H9 (cell line): ENCODE measurements at regions not wholly inside any gene's neighbourhood (a gene's known extent, or its start where the extent isn't known, plus 50 kb on each side); places are given as distances from the start of the nearest gene placed in this dataset.

ENCODE experiments used
- DNase-seq: peaks from one replicate; pipeline ENCODE4 v3.0.0-alpha.2; 2017
- H2AFZ ChIP-seq: one replicate; pipeline ENCODE4 v1.6.1; 2013; ENCODE audit warnings: mild to moderate bottlenecking, low read length, control low read depth, moderate library complexity
- H2AK5ac ChIP-seq: 2 replicates; pipeline ENCODE4 v1.6.1; 2013; ENCODE audit warnings: low read length, control low read depth, mixed read lengths; ENCODE audit not compliant: insufficient read length
- H2BK120ac ChIP-seq: one replicate; pipeline ENCODE4 v1.6.1; 2013; ENCODE audit warnings: low read depth, mild to moderate bottlenecking, low read length, control low read depth, inconsistent platforms; ENCODE audit not compliant: poor library complexity, severe bottlenecking
- H2BK12ac ChIP-seq: 2 replicates; pipeline ENCODE4 v1.6.1; 2013; ENCODE audit warnings: low read length, control low read depth, mixed read lengths, low read depth; ENCODE audit not compliant: insufficient read length
- H2BK15ac ChIP-seq: 2 replicates; pipeline ENCODE4 v1.6.1; 2013; ENCODE audit warnings: low read depth, low read length, control low read depth
- H2BK20ac ChIP-seq: one replicate; pipeline ENCODE4 v1.6.1; 2013; ENCODE audit warnings: low read depth, mild to moderate bottlenecking, low read length, control low read depth, inconsistent platforms; ENCODE audit not compliant: poor library complexity, severe bottlenecking
- H2BK5ac ChIP-seq: 2 replicates; pipeline ENCODE4 v1.6.1; 2013; ENCODE audit warnings: low read length, control low read depth, mixed read lengths; ENCODE audit not compliant: insufficient read length
- H3K14ac ChIP-seq: 2 replicates; pipeline ENCODE4 v1.6.1; 2013; ENCODE audit warnings: low read length, control low read depth; ENCODE audit not compliant: insufficient read depth
- H3K18ac ChIP-seq: 2 replicates; pipeline ENCODE4 v1.6.1; 2013; ENCODE audit warnings: low read depth, mild to moderate bottlenecking, mixed read lengths, low read length, control low read depth; ENCODE audit not compliant: insufficient read length
- H3K23ac ChIP-seq: 2 replicates; pipeline ENCODE4 v1.6.1; 2013; ENCODE audit warnings: low read length, control low read depth, mixed read lengths, low read depth; ENCODE audit not compliant: insufficient read length
- H3K23me2 ChIP-seq: 2 replicates; pipeline ENCODE4 v1.6.1; 2013; ENCODE audit warnings: low read depth, mild to moderate bottlenecking, mixed read lengths, low read length, control low read depth; ENCODE audit not compliant: insufficient read length, poor library complexity, severe bottlenecking
- H3K27ac ChIP-seq: 2 replicates; pipeline ENCODE4 v1.5.1; 2013; ENCODE audit warnings: low read length, control low read depth, mixed read lengths, low read depth; ENCODE audit not compliant: insufficient read length
- H3K27me3 ChIP-seq: 2 replicates; pipeline ENCODE4 v1.6.1; 2013; ENCODE audit warnings: low read length, control low read depth, inconsistent platforms; ENCODE audit not compliant: insufficient read depth
- H3K4ac ChIP-seq: 2 replicates; pipeline ENCODE4 v1.6.1; 2013; ENCODE audit warnings: low read depth, mild to moderate bottlenecking, control low read depth, inconsistent platforms, low read length, moderate library complexity
- H3K4me1 ChIP-seq: 2 replicates; pipeline ENCODE4 v1.6.1; 2013; ENCODE audit warnings: low read length, control low read depth, inconsistent platforms; ENCODE audit not compliant: insufficient read depth
- H3K4me2 ChIP-seq: 2 replicates; pipeline ENCODE4 v1.6.1; 2013; ENCODE audit warnings: low read length, control low read depth, mixed read lengths; ENCODE audit not compliant: insufficient read length, insufficient read depth
- H3K56ac ChIP-seq: 2 replicates; pipeline ENCODE4 v1.6.1; 2013; ENCODE audit warnings: low read depth, mild to moderate bottlenecking, mixed read lengths, low read length, control low read depth; ENCODE audit not compliant: insufficient read length
- H3K79me1 ChIP-seq: 2 replicates; pipeline ENCODE4 v1.6.1; 2013; ENCODE audit warnings: low read depth, mild to moderate bottlenecking, moderate library complexity, low read length, control low read depth, inconsistent platforms; ENCODE audit not compliant: insufficient read depth, poor library complexity, severe bottlenecking
- H3K79me2 ChIP-seq: 2 replicates; pipeline ENCODE4 v1.6.1; 2013; ENCODE audit warnings: low read length, control low read depth, inconsistent platforms; ENCODE audit not compliant: insufficient read depth
- H3K9ac ChIP-seq: 2 replicates; pipeline ENCODE4 v1.6.1; 2013; ENCODE audit warnings: low read length, control low read depth, mixed read lengths; ENCODE audit not compliant: insufficient read length; ENCODE audit errors: extremely low read depth
- H3K9me3 ChIP-seq: one replicate; pipeline ENCODE4 v1.6.1; 2013; ENCODE audit warnings: low read depth, low read length, inconsistent platforms; ENCODE audit not compliant: control insufficient read depth
- H3T11ph ChIP-seq: one replicate; pipeline ENCODE4 v1.6.1; 2013; ENCODE audit warnings: mild to moderate bottlenecking, low read length, control low read depth, inconsistent platforms
- H4K20me1 ChIP-seq: one replicate; pipeline ENCODE4 v1.6.1; 2013; ENCODE audit not compliant: control insufficient read depth, insufficient read length, insufficient read depth
- H4K5ac ChIP-seq: 2 replicates; pipeline ENCODE4 v1.6.1; 2013; ENCODE audit warnings: low read depth, mild to moderate bottlenecking, mixed read lengths, low read length, control low read depth; ENCODE audit not compliant: insufficient read length
- H4K8ac ChIP-seq: replicated peaks from 2 replicates; pipeline ENCODE4 v1.6.1; 2013; ENCODE audit warnings: low read length, control low read depth, mixed read lengths, low read depth; ENCODE audit not compliant: insufficient read length
- H4K91ac ChIP-seq: 2 replicates; pipeline ENCODE4 v1.6.1; 2013; ENCODE audit warnings: low read depth, mild to moderate bottlenecking, moderate library complexity, mixed read lengths, low read length, control low read depth; ENCODE audit not compliant: insufficient read length
- H3K27ac Mint-ChIP-seq, 3 experiments: 2 replicates in 2 of 3; 3 replicates in 1 of 3; pipeline ENCODE4 v1.8.0; 2020 to 2021; ENCODE audit warnings: mixed read lengths in 3 of 3, mild to moderate bottlenecking in 1 of 3, moderate library complexity in 1 of 3
- H3K27me3 Mint-ChIP-seq: 2 replicates; pipeline ENCODE4 v1.8.0; 2021; ENCODE audit warnings: low read depth, mild to moderate bottlenecking, moderate library complexity, mixed read lengths
- H3K36me3 Mint-ChIP-seq, 3 experiments: 2 replicates in 2 of 3; 3 replicates in 1 of 3; pipeline ENCODE4 v1.8.0; 2020 to 2021; ENCODE audit warnings: low read depth in 3 of 3, mixed read lengths in 3 of 3; ENCODE audit not compliant: insufficient read depth in 1 of 3
- H3K4me1 Mint-ChIP-seq, 2 experiments: 2 replicates each; pipeline ENCODE4 v1.8.0; 2020; ENCODE audit warnings: mixed read lengths in 2 of 2
- H3K4me3 Mint-ChIP-seq, 2 experiments: 2 replicates in 1 of 2; 3 replicates in 1 of 2; pipeline ENCODE4 v1.8.0; 2020 to 2021; ENCODE audit warnings: mild to moderate bottlenecking in 2 of 2, mixed read lengths in 2 of 2, moderate library complexity in 1 of 2
- H3K9me3 Mint-ChIP-seq, 2 experiments: 2 replicates in 1 of 2; 3 replicates in 1 of 2; pipeline ENCODE4 v1.8.0; 2020; ENCODE audit warnings: mild to moderate bottlenecking in 2 of 2, mixed read lengths in 2 of 2, moderate library complexity in 1 of 2
- CTCF ChIP-seq: fragments of 200-600 bp; sonication (generic); conservative IDR thresholded peaks from 3 replicates; pipeline ENCODE4 v1.8.0; 2021; ENCODE audit warnings: antibody characterized with exemption, mild to moderate bottlenecking
- WGBS: extraction: QIAGEN DNeasy Blood & Tissue Kit; methylation state at CpG from one replicate; pipeline ENCODE4 v1.1.7; 2013; ENCODE audit warnings: missing lambda C conversion rate, low lambda C conversion rate, mixed read lengths; ENCODE audit not compliant: insufficient read length; ENCODE audit errors: extremely low coverage; 5-methylcytosine and 5-hydroxymethylcytosine counted together

GRCh38 chr14:106393742-106394141 lies 867.4 kb downstream of the TMEM121 start:
- no peak for TF ChIP-seq CTCF
- Histone ChIP-seq H4K20me1 (no peaks in the 10 kb centered on the region), H3K79me2 (no peaks in the 10 kb centered on the region), H2AFZ (no peak overlapping the region), H3K27ac (no peak overlapping the region), H3K56ac (no peak overlapping the region), H2BK20ac (no peak overlapping the region), H2BK5ac (no peak overlapping the region), H3K4ac (no peak overlapping the region), H4K8ac (no peak overlapping the region), H3K23ac (no peak overlapping the region), H3K27me3 (no peaks in the 10 kb centered on the region), H2BK12ac (no peak overlapping the region), H2BK15ac (no peak overlapping the region), H4K5ac (no peak overlapping the region), H3K9ac (no peak overlapping the region), H3K79me1 (no peaks in the 10 kb centered on the region), H3K18ac (no peak overlapping the region), H3K4me2 (no peak overlapping the region), H2BK120ac (no peak overlapping the region), H4K91ac (no peak overlapping the region), H3T11ph (no peak overlapping the region), H2AK5ac (no peak overlapping the region), H3K23me2 (no peaks in the 10 kb centered on the region), H3K14ac (no peak overlapping the region), H3K4me1 (no peaks in the 10 kb centered on the region), H3K9me3 (peaks cover 78% of the 10 kb centered on the region)
- no CpG with 5 or more reads among the region's 2 CpGs for WGBS
- DNase-seq, result no peak
- peaks cover 2% of the 10 kb centered on the region for H3K27me3 Mint-ChIP-seq
- H3K36me3 Mint-ChIP-seq, result peaks cover 18 to 43% (median 24%) of the 10 kb centered on the region in 3 experiments; a peak in 6 of 7 replicates
- H3K27ac Mint-ChIP-seq, result no peak overlapping the region
- H3K4me3 Mint-ChIP-seq, result no peak overlapping the region
- peaks cover 89 to 95% of the 10 kb centered on the region in 2 experiments for H3K9me3 Mint-ChIP-seq
- no peaks in the 10 kb centered on the region for H3K4me1 Mint-ChIP-seq
